ENCODE measurements at regions not wholly inside any gene's neighbourhood (a gene's known extent, or its start where the extent isn't known, plus 50 kb on each side); places are given as distances from the start of the nearest gene placed in this dataset.
"Not testable (repeated sequence)": the region's sequence is repeated elsewhere in the genome, so short reads cannot be mapped to it uniquely, and the experiment has no call there.

DNA sequence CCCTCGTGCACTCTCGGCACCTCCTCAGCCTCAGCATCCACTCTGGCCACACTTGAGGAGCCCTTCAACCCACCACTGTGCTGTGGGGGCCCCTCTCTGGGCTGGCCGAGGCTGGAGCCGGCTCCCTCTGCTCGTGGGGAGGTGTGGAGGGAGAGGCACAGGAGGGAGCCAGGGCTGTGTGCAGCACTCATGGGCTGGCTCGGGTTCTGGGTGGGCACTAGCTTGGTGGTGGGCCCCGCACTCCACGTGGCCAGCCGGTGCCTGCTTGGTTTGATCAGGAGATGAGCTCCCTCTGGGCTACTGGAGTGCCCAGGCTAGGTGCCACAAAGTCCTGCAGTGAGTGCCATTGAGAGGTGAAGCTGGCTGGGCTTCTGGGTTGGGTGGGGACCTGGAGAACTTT is 949.4 kb upstream of the GJE1 start:
- ATAC-seq, result no peak
- TF ChIP-seq POLR2A (IDR thresholded peaks at IDR 0.05) (no peak), POLR2AphosphoS5 (IDR thresholded peaks at IDR 0.05) (no peak), EP300 (IDR thresholded peaks at IDR 0.05) (no peak)
- TF ChIP-seq, protein P1, sequence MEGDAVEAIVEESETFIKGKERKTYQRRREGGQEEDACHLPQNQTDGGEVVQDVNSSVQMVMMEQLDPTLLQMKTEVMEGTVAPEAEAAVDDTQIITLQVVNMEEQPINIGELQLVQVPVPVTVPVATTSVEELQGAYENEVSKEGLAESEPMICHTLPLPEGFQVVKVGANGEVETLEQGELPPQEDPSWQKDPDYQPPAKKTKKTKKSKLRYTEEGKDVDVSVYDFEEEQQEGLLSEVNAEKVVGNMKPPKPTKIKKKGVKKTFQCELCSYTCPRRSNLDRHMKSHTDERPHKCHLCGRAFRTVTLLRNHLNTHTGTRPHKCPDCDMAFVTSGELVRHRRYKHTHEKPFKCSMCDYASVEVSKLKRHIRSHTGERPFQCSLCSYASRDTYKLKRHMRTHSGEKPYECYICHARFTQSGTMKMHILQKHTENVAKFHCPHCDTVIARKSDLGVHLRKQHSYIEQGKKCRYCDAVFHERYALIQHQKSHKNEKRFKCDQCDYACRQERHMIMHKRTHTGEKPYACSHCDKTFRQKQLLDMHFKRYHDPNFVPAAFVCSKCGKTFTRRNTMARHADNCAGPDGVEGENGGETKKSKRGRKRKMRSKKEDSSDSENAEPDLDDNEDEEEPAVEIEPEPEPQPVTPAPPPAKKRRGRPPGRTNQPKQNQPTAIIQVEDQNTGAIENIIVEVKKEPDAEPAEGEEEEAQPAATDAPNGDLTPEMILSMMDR (IDR thresholded peaks at IDR 0.05), result no peak
- no peak overlapping the region for H3K4me3 ChIP-seq
- H3K9me3 ChIP-seq, result peaks cover 0 to 24% (median 0%) of the 10 kb centered on the region in 3 donors
- H3K27me3 ChIP-seq, result no peaks in the 10 kb centered on the region
- H3K4me1 ChIP-seq, result no peaks in the 10 kb centered on the region
- no peaks in the 10 kb centered on the region for H3K36me3 ChIP-seq
- 100% methylated on average over 1 of the region's 9 CpGs; no CpG with 5 or more reads in 1 of the 2 donors for WGBS, 2 donors (ENCODE audit: low coverage in 1 of 2)
- H3K27ac ChIP-seq, result no peak overlapping the region

DNA sequence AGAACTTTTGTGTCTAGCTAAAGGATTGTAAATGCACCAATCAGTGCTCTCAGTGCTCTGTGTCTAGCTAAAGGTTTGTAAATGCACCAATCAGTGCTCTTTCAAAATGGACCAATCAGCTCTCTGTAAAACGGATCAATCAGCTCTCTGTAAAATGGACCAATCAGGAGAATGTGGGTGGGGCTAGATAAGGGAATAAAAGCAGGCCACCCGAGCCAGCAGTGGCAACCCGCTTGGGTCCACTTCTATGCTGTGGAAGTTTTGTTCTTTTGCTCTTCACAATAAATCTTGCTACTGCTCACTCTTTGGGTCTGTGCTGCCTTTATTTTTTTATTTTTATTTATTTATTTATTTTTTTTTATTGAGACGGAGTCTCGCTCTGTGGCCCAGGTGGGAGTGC is 957.3 kb upstream of the GJE1 start:
- not testable (repeated sequence) for H3K27ac ChIP-seq, H3K36me3 ChIP-seq, H3K4me3 ChIP-seq, H3K27me3 ChIP-seq, ATAC-seq, H3K4me1 ChIP-seq
- peaks cover 0 to 16% (median 0%) of the 10 kb centered on the region in 3 donors for H3K9me3 ChIP-seq
- WGBS, 2 donors (ENCODE audit: low coverage in 1 of 2), result 83 to 100% methylated on average over 1 to 3 of the region's 5 CpGs

DNA sequence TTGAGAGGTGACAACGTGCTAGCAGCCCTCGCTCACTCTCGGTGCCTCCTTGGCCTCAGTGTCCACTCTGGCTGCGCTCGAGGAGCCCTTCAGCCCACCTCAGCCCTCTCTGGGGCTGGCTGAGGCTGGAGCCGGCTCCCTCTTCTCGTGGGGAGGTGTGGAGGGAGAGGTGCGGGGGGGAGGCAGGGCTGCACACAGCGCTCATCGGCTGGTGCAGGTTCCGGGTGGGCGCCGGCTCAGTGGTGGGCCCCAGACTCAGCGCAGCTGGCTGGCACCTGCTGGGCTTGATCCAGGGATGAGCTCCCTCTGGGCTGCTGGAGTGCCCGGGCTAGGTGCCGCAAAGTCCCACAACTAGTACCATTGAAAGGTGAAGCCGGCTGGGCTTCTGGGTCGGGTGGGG is 957.8 kb upstream of the GJE1 start:
- Histone ChIP-seq H3K4me3 (no peak overlapping the region), H3K36me3 (no peaks in the 10 kb centered on the region), H3K4me1 (no peaks in the 10 kb centered on the region), H3K27me3 (no peaks in the 10 kb centered on the region), H3K9me3 (peaks cover 0 to 16% (median 0%) of the 10 kb centered on the region in 3 donors), H3K27ac (no peak overlapping the region)
- TF ChIP-seq EP300 (IDR thresholded peaks at IDR 0.05) (no peak), POLR2AphosphoS5 (IDR thresholded peaks at IDR 0.05) (no peak), POLR2A (IDR thresholded peaks at IDR 0.05) (no peak)
- TF ChIP-seq, protein P1 (IDR thresholded peaks at IDR 0.05), result no peak
- WGBS, 2 donors (ENCODE audit: low coverage in 1 of 2), result 89% methylated on average over 5 of the region's 18 CpGs; no CpG with 5 or more reads in 1 of the 2 donors
- ATAC-seq, result no peak

DNA sequence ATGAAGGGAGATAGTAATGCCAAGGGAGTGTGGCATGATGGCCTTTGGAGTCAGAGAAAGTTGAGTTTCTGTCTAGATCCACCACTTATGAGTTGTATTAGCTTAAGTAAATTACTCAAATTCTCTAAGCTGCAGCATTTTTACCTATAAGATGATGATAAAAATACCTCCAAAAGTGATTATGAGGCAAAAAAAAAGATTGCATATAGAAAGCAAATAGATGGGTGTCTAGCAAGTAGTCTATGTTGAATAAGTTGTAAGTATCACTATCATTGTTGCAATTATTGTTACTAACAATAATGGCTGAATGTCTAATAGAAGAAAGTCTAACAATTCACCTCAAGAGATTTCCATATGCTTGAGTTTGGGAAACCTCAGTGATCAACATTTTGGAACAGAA is 959.2 kb upstream of the GJE1 start:
- no peak for TF ChIP-seq POLR2A (IDR thresholded peaks at IDR 0.05)
- TF ChIP-seq POLR2AphosphoS5 (IDR thresholded peaks at IDR 0.05), result no peak
- TF ChIP-seq, protein P1 (IDR thresholded peaks at IDR 0.05), result no peak
- TF ChIP-seq EP300 (IDR thresholded peaks at IDR 0.05), result no peak
- Histone ChIP-seq H3K36me3 (no peaks in the 10 kb centered on the region), H3K9me3 (peaks cover 0 to 16% (median 0%) of the 10 kb centered on the region in 3 donors), H3K4me3 (no peak overlapping the region), H3K27me3 (no peaks in the 10 kb centered on the region), H3K4me1 (no peaks in the 10 kb centered on the region), H3K27ac (no peak overlapping the region)
- no peak for ATAC-seq

DNA sequence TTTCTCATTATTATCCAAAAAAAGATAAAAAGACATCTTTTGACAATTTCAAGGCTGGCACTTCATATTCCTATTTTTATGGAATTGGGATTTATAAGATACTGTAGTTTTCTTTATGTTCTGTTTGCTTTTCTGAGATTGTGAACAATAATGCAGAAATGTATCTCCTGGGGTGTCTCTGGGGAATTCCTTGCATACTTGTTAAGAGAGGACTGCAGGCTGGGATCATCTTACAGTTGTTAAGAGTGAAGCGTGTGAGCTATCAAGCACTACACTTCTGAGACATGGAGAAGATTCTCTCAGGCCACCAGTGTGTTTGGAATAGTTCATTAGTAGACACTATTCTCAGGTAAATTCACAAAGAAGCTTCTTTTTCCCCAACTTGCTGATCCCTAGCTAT is 963.3 kb upstream of the GJE1 start:
- no peaks in the 10 kb centered on the region for H3K27me3 ChIP-seq
- H3K9me3 ChIP-seq, result no peaks in the 10 kb centered on the region
- H3K4me1 ChIP-seq, result no peaks in the 10 kb centered on the region
- H3K27ac ChIP-seq, result no peak overlapping the region
- TF ChIP-seq POLR2AphosphoS5 (IDR thresholded peaks at IDR 0.05) (no peak), POLR2A (IDR thresholded peaks at IDR 0.05) (no peak), EP300 (IDR thresholded peaks at IDR 0.05) (no peak)
- TF ChIP-seq, protein P1 (IDR thresholded peaks at IDR 0.05), result no peak
- no peak for ATAC-seq
- no peaks in the 10 kb centered on the region for H3K36me3 ChIP-seq
- WGBS, 2 donors (ENCODE audit: low coverage in 1 of 2), result 50 to 78% methylated on average over 1 of the region's 1 CpG
- no peak overlapping the region for H3K4me3 ChIP-seq
